ENCODE measurements at regions not wholly inside any gene's neighbourhood (a gene's known extent, or its start where the extent isn't known, plus 50 kb on each side); places are given as distances from the start of the nearest gene placed in this dataset.

- Histone ChIP-seq H3K14ac (replicated peaks; ENCODE audit: low read depth, low read length) (no peak overlapping the region), H4K20me1 (ENCODE audit: insufficient read depth, low read length) (no peaks in the 10 kb centered on the region), H3K4me1 (ENCODE audit: control insufficient read depth, insufficient read depth, low read length) (no peaks in the 10 kb centered on the region), H4K5ac (ENCODE audit: low read depth, low read length) (no peak overlapping the region), H2BK120ac (ENCODE audit: low read depth, low read length) (no peak overlapping the region), H2BK5ac (ENCODE audit: low read depth, low read length, poor library complexity, severe bottlenecking) (no peak overlapping the region), H3K9me3 (ENCODE audit: control insufficient read depth, insufficient read depth, low read length) (no peaks in the 10 kb centered on the region), H2BK20ac (ENCODE audit: low read depth, low read length) (no peak overlapping the region), H3K9ac (ENCODE audit: low read depth, low read length) (no peak overlapping the region), H2AK9ac (replicated peaks; ENCODE audit: low read depth, low read length, poor library complexity) (no peak overlapping the region), H4K8ac (ENCODE audit: low read depth in 2 of 2, low read length in 2 of 2) (no peak overlapping the region), H4K91ac (ENCODE audit: insufficient read depth, low read depth, low read length) (no peak overlapping the region), H3K27ac (ENCODE audit: insufficient read depth, low read length) (no peak overlapping the region), H2AFZ (replicated peaks; ENCODE audit: low read length, poor library complexity) (no peak overlapping the region), H2BK15ac (ENCODE audit: low read depth, low read length) (no peak overlapping the region), H3K4me3 (ENCODE audit: insufficient read depth, low read depth, low read length) (no peak overlapping the region), H3K36me3 (ENCODE audit: control insufficient read depth, insufficient read depth, low read length) (no peaks in the 10 kb centered on the region), H3K9me1 (ENCODE audit: insufficient read depth, low read length) (no peaks in the 10 kb centered on the region), H3K56ac (ENCODE audit: extremely low read depth, insufficient read depth, low read length) (no peak overlapping the region), H3K4ac (ENCODE audit: low read depth, low read length) (no peak overlapping the region), H3K27me3 (ENCODE audit: control insufficient read depth, insufficient read depth, low read length) (no peaks in the 10 kb centered on the region), H3K18ac (ENCODE audit: low read depth, low read length) (no peak overlapping the region), H2AK5ac (ENCODE audit: low read depth, low read length) (no peak overlapping the region), H3K4me2 (ENCODE audit: low read depth, low read length) (no peak overlapping the region), H3K23ac (ENCODE audit: low read depth, low read length) (no peak overlapping the region), H3K79me1 (ENCODE audit: low read depth in 1 of 2, low read length in 2 of 2) (no peaks in the 10 kb centered on the region)
- ChIA-PET CTCF (no interaction called here), POLR2A (ENCODE audit: unreplicated experiment) (no interaction called here)
- intact Hi-C loops (cut with micrococcal nuclease) = no loop called here
- in situ Hi-C loops (cut with MboI; ENCODE audit: low sequenced_read_pairs) = no loop called here
- WGBS, 2 experiments (ENCODE audit: extremely low coverage in 2 of 2, insufficient read length in 1 of 2) = 80% methylated on average over 1 of the region's 3 CpGs; no CpG with 5 or more reads in 1 of the 2 experiments
- no peak for DNase-seq
- no TSS peak for BruUV-seq (replicated peaks)
- ATAC-seq (ENCODE audit: low read depth) = no peak
- TF ChIP-seq CTCF (conservative IDR thresholded peaks at IDR 0.05; ENCODE audit: low read depth, low read length) = no peak
- TF ChIP-seq FOS (IDR thresholded peaks at IDR 0.05; ENCODE audit: low read depth, low read length) = no peak
- TF ChIP-seq CEBPB (IDR thresholded peaks at IDR 0.05; ENCODE audit: low read depth, low read length) = no peak
- no peak for TF ChIP-seq MXI1 (IDR thresholded peaks at IDR 0.05; ENCODE audit: borderline replicate concordance, low read depth, low read length)
- no peak for TF ChIP-seq RCOR1 (IDR thresholded peaks at IDR 0.05; ENCODE audit: insufficient replicate concordance, low read length)
- TF ChIP-seq BHLHE40 (IDR thresholded peaks at IDR 0.05; ENCODE audit: low read depth, low read length) = no peak
- TF ChIP-seq MAFK (IDR thresholded peaks at IDR 0.05; ENCODE audit: low read depth, low read length) = no peak
- no peak for TF ChIP-seq ELK1 (IDR thresholded peaks at IDR 0.05; ENCODE audit: borderline replicate concordance, low read depth, low read length)
- TF ChIP-seq USF2 (IDR thresholded peaks at IDR 0.05; ENCODE audit: low read depth, low read length) = no peak
- dilution Hi-C loops (cut with HindIII; ENCODE audit: low sequenced_read_pairs, unreplicated experiment) = no loop called here
These were observed 420.6 kb downstream of the LRFN5 start for GRCh38 chr14:42027271-42027670.
